Liver (tissue), 3 donors: ENCODE measurements at regions not wholly inside any gene's neighbourhood (a gene's known extent, or its start where the extent isn't known, plus 50 kb on each side); places are given as distances from the start of the nearest gene placed in this dataset.

Experiments used
- CTCF ChIP-seq: fragments of 150-350 bp; IDR thresholded peaks from 2 replicates; pipeline ENCODE4 v1.5.1; 2017; ENCODE audit warnings: improper control_type of control experiment, low read depth, low read length; ENCODE audit not compliant: missing input control
- GABPA ChIP-seq, 2 donors: IDR thresholded peaks in 1 of 2; conservative IDR thresholded peaks in 1 of 2; 2 replicates each; pipeline ENCODE4 v1.6.1; 2016; ENCODE audit warnings: antibody characterized with exemption in 2 of 2, mild to moderate bottlenecking in 1 of 2, moderate library complexity in 1 of 2
- HNF4G ChIP-seq: IDR thresholded peaks from 2 replicates; pipeline ENCODE4 v1.6.1; 2016; ENCODE audit warnings: antibody characterized with exemption
- MAX ChIP-seq: IDR thresholded peaks from 2 replicates; pipeline ENCODE4 v1.6.1; 2016; ENCODE audit warnings: antibody characterized with exemption
- NR2F2 ChIP-seq: IDR thresholded peaks from 2 replicates; pipeline ENCODE4 v1.6.1; 2016; ENCODE audit warnings: antibody characterized with exemption
- SP1 ChIP-seq: IDR thresholded peaks from 2 replicates; pipeline ENCODE4 v1.6.1; 2018; ENCODE audit warnings: antibody characterized with exemption, mild to moderate bottlenecking
- TAF1 ChIP-seq: conservative IDR thresholded peaks from 2 replicates; pipeline ENCODE4 v1.6.1; 2016; ENCODE audit warnings: antibody characterized with exemption, mild to moderate bottlenecking
- YY1 ChIP-seq: IDR thresholded peaks from 2 replicates; pipeline ENCODE4 v1.6.1; 2016; ENCODE audit warnings: antibody characterized with exemption, mild to moderate bottlenecking
- ZBTB33 ChIP-seq: IDR thresholded peaks from 2 replicates; pipeline ENCODE4 v1.6.1; 2016; ENCODE audit warnings: antibody characterized with exemption
- donor health status: healthy.
- donor health status: healthy.

GRCh38 chr4:17310269-17310652, 201.6 kb downstream of the QDPR start:
- no peak for TF ChIP-seq CTCF
- no peak for TF ChIP-seq TAF1
- no peak for TF ChIP-seq GABPA (IDR thresholded peaks at IDR 0.05 in 1 of 2, conservative IDR thresholded peaks at IDR 0.05 in 1 of 2)
- no peak for TF ChIP-seq YY1
- no peak for TF ChIP-seq ZBTB33
- TF ChIP-seq MAX, result no peak
- no peak for TF ChIP-seq HNF4G
- TF ChIP-seq NR2F2, result no peak
- no peak for TF ChIP-seq SP1
